SK-N-DZ (cell line): ENCODE measurements at regions not wholly inside any gene's neighbourhood (a gene's known extent, or its start where the extent isn't known, plus 50 kb on each side); places are given as distances from the start of the nearest gene placed in this dataset.
A peak's percentile ranks its signal among the peaks of the same experiment; 100 is the strongest.
"Not testable (repeated sequence)": the region's sequence is repeated elsewhere in the genome, so short reads cannot be mapped to it uniquely, and the experiment has no call there.

ENCODE experiments used
- DNase-seq: peaks from one replicate; pipeline ENCODE4 v3.0.0-alpha.2; 2015; ENCODE audit warnings: low spot score

GRCh38 chr9:588981-589380 is 252.5 kb upstream of the DMRT1 start:
- DNase-seq = no peak

- no peak for DNase-seq
Observed at GRCh38 chr9:589723-590122, 251.8 kb upstream of the DMRT1 start.

GRCh38 chr9:591292-591691 is 250.2 kb upstream of the DMRT1 start:
- DNase-seq = no peak

- no peak for DNase-seq
Observed at GRCh38 chr9:592225-592624, 249.3 kb upstream of the DMRT1 start.

GRCh38 chr9:592733-593132 is 248.8 kb upstream of the DMRT1 start:
- DNase-seq = no peak

- no peak for DNase-seq
Observed at GRCh38 chr9:593809-594208, 247.7 kb upstream of the DMRT1 start.

GRCh38 chr9:596703-597102 is 244.8 kb upstream of the DMRT1 start:
- DNase-seq = no peak

GRCh38 chr9:600006-600405 is 241.5 kb upstream of the DMRT1 start:
- no peak for DNase-seq

GRCh38 chr9:602716-603115 is 238.8 kb upstream of the DMRT1 start:
- DNase-seq = no peak

GRCh38 chr9:603126-603525 is 238.4 kb upstream of the DMRT1 start:
- no peak for DNase-seq

- no peak for DNase-seq
Observed at GRCh38 chr9:607417-607816, 234.1 kb upstream of the DMRT1 start.

GRCh38 chr9:613771-614347 is 227.6 kb upstream of the DMRT1 start:
- peak; percentile 22 for DNase-seq

- DNase-seq = no peak
Observed at GRCh38 chr9:614431-614830, 227.1 kb upstream of the DMRT1 start.

GRCh38 chr9:615756-616155 is 225.7 kb upstream of the DMRT1 start:
- DNase-seq = no peak

- DNase-seq = no peak
Observed at GRCh38 chr9:616694-617093, 224.8 kb upstream of the DMRT1 start.

- no peak for DNase-seq
Observed at GRCh38 chr9:617445-618085, 223.9 kb upstream of the DMRT1 start.

- no peak for DNase-seq
Observed at GRCh38 chr9:618478-618877, 223.0 kb upstream of the DMRT1 start.

- DNase-seq = no peak
Observed at GRCh38 chr9:621201-621855, 220.2 kb upstream of the DMRT1 start.

GRCh38 chr9:624935-625500 is 216.5 kb upstream of the DMRT1 start:
- DNase-seq = no peak

- DNase-seq = no peak
Observed at GRCh38 chr9:625613-626012, 215.9 kb upstream of the DMRT1 start.

- DNase-seq = not testable (repeated sequence)
Observed at GRCh38 chr9:626114-626513, 215.4 kb upstream of the DMRT1 start.

GRCh38 chr9:626596-626995 is 214.9 kb upstream of the DMRT1 start:
- no peak for DNase-seq
